ENCODE measurements at regions not wholly inside any gene's neighbourhood (a gene's known extent, or its start where the extent isn't known, plus 50 kb on each side); places are given as distances from the start of the nearest gene placed in this dataset.

DNA sequence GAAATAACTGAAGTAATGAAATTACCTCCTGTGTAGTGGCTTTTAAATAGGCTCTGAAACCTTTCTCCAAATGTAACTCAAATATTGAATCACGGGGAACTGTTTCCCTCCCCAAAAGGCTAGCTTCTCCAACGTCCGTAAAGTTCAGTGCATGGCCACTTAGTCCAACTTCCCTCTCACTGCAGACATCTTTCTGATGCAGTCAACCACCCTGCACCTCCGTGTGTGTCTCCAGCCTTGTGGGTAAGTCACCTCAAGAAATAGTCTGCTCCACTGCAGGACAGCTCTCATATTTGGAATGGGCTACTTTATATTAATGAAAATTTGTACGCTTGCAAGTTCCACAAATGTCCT lies 152.5 kb upstream of the CYRIA start:
- TF ChIP-seq, protein P1, sequence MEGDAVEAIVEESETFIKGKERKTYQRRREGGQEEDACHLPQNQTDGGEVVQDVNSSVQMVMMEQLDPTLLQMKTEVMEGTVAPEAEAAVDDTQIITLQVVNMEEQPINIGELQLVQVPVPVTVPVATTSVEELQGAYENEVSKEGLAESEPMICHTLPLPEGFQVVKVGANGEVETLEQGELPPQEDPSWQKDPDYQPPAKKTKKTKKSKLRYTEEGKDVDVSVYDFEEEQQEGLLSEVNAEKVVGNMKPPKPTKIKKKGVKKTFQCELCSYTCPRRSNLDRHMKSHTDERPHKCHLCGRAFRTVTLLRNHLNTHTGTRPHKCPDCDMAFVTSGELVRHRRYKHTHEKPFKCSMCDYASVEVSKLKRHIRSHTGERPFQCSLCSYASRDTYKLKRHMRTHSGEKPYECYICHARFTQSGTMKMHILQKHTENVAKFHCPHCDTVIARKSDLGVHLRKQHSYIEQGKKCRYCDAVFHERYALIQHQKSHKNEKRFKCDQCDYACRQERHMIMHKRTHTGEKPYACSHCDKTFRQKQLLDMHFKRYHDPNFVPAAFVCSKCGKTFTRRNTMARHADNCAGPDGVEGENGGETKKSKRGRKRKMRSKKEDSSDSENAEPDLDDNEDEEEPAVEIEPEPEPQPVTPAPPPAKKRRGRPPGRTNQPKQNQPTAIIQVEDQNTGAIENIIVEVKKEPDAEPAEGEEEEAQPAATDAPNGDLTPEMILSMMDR (conservative IDR thresholded peaks at IDR 0.05), result no peak
- TF ChIP-seq EZH2 (IDR thresholded peaks at IDR 0.05; ENCODE audit: low read depth), result no peak

Data from PC-9 (cell line).